ENCODE measurements at regions not wholly inside any gene's neighbourhood (a gene's known extent, or its start where the extent isn't known, plus 50 kb on each side); places are given as distances from the start of the nearest gene placed in this dataset. TPM values are rescaled to one million over a fixed set of nuclear protein-coding genes. Genes with fewer than 3 reads are reported as not detected.

DNA sequence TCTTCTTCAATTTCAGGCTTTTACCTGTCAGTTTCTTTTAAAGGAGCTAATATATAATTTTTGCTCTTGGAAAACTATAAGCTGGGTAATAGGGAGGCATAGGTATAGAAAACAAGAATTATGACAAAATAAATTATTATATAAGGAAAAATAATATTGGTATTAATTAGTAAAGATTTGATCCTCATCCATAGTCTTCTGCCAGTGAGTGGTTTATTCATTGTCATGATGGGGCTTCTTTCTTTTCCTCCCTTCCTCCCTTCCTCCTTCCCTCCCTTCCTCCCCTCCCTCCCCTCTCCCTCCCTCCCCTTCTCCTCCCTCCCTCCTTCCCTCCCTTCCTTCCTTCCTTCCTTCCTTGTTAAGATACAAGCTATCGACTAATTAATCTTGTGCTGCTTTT is 698.6 kb downstream of the SORCS3 start:
- DNase-seq (ENCODE audit: low spot score) (no peak), ATAC-seq (ENCODE audit: low FRiP score) (no peak)
- no peak for TF ChIP-seq CTCF (IDR thresholded peaks at IDR 0.05)

DNA sequence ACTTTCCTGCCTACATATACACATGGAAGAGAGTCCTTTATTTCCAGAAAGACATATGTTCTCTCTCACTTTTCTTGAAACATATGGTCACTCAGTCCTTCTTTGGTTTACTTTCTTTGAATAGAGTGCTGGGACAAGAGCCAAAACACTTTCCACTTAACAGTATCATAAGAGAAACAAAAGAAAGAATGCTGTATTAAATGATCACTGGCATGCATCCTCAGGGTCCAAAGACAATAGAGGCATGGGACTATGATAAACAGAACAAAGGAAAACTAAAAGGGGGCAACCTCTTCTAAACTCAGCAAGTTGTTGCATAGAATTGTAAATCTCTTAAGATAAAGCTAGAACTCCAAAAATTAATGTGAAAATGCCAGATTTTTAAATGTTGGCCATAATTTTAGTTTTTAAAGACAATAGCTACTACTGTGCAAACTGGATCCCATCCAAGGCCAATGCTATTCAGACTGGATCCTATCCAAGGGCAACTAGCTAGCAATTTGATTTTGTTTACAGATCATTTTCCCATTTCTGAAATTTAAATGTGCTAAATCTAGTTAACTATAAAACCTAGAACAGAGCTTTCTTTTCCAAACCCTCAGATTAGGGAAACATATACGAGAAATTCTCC is 687.5 kb downstream of the SORCS3 start:
- ATAC-seq (ENCODE audit: low FRiP score): no peak
- TF ChIP-seq CTCF (IDR thresholded peaks at IDR 0.05): no peak

More for the DNA sequence above, 687.5 kb downstream of the SORCS3 start:
- DNase-seq (ENCODE audit: low spot score): no peak

Small RNA genes lying in the stretch of these regions (small RNA-seq; reads per million reads assigned to genes)
- not detected for gene RNU6-463P

Data from omental fat pad (tissue), 3 donors.